Smooth muscle cell (in vitro differentiated cells): ENCODE measurements at regions not wholly inside any gene's neighbourhood (a gene's known extent, or its start where the extent isn't known, plus 50 kb on each side); places are given as distances from the start of the nearest gene placed in this dataset.

Experiments
- DNase-seq: peaks from one replicate; lab custom pipeline; 2025; ENCODE audit not compliant: unreplicated experiment; lab: John Stamatoyannopoulos, UW
- H2AFZ ChIP-seq: fragments of 200-600 bp; sonication (generic); 2 replicates; pipeline ENCODE4 v1.6.0; 2016; ENCODE audit warnings: antibody characterized with exemption, low read depth, mild to moderate bottlenecking
- H3F3A ChIP-seq: fragments of 200-600 bp; sonication (generic); 2 replicates; pipeline ENCODE4 v1.6.0; 2017; ENCODE audit warnings: antibody characterized with exemption, low read depth
- H3K27ac ChIP-seq: fragments of 200-600 bp; sonication (generic); 2 replicates; pipeline ENCODE4 v1.5.1; 2016; ENCODE audit warnings: low read depth, mild to moderate bottlenecking
- H3K27me3 ChIP-seq: fragments of 200-600 bp; sonication (generic); 2 replicates; pipeline ENCODE4 v1.6.1; 2016; ENCODE audit warnings: low read depth, mild to moderate bottlenecking
- H3K36me3 ChIP-seq: fragments of 200-600 bp; sonication (generic); 2 replicates; pipeline ENCODE4 v1.5.1; 2016; ENCODE audit warnings: low read depth
- H3K4me1 ChIP-seq: fragments of 200-600 bp; sonication (generic); 2 replicates; pipeline ENCODE4 v1.5.1; 2016; ENCODE audit warnings: low read depth
- H3K4me2 ChIP-seq: fragments of 200-600 bp; sonication (generic); 2 replicates; pipeline ENCODE4 v1.6.0; 2016; ENCODE audit warnings: mild to moderate bottlenecking
- H3K4me3 ChIP-seq: fragments of 200-600 bp; sonication (generic); 2 replicates; pipeline ENCODE4 v1.5.1; 2016; ENCODE audit warnings: mild to moderate bottlenecking
- H3K79me2 ChIP-seq: fragments of 200-600 bp; sonication (generic); 2 replicates; pipeline ENCODE4 v1.6.0; 2016; ENCODE audit warnings: low read depth, mild to moderate bottlenecking
- H3K9ac ChIP-seq: fragments of 200-600 bp; sonication (generic); 2 replicates; pipeline ENCODE4 v1.6.0; 2016; ENCODE audit warnings: low read depth
- H3K9me3 ChIP-seq: fragments of 200-600 bp; sonication (generic); replicated peaks from 2 replicates; pipeline ENCODE4 v1.5.1; 2016; ENCODE audit warnings: low read depth
- H4K20me1 ChIP-seq: fragments of 200-600 bp; sonication (generic); 2 replicates; pipeline ENCODE4 v1.6.0; 2016; ENCODE audit warnings: low read depth
- WGBS: methylation state at CpG from one replicate; pipeline ENCODE4 v1.1.7; 2016; ENCODE audit warnings: low lambda C conversion rate; 5-methylcytosine and 5-hydroxymethylcytosine counted together
- TF ChIP-seq, protein P1 (sequence below): fragments of 200-600 bp; sonication (generic); IDR thresholded peaks from 2 replicates; pipeline ENCODE4 v1.5.1; 2017; ENCODE audit warnings: borderline replicate concordance, mild to moderate bottlenecking, antibody characterized with exemption; ENCODE audit not compliant: insufficient read depth, poor library complexity, severe bottlenecking

DNA sequence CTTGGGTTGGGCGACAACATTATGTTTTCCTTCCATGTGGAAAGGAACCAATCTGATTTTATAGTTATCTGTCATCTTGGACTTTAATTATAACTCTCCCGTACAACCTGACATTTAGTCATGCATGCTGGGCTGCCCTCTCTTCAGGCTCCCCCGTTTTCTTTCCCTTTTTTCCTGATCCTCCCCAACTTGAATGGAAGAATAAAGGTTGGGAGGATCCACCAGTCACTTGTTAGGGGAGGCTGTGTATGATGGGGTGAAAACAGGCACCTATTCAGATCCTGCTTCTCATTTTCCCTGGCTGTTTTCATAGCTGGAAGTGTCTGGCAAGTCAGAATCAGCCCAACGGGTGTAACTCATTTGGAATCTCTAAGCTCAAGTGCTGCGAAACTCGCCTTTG, 267.2 kb upstream of the SALL1 start:
- TF ChIP-seq, protein P1, sequence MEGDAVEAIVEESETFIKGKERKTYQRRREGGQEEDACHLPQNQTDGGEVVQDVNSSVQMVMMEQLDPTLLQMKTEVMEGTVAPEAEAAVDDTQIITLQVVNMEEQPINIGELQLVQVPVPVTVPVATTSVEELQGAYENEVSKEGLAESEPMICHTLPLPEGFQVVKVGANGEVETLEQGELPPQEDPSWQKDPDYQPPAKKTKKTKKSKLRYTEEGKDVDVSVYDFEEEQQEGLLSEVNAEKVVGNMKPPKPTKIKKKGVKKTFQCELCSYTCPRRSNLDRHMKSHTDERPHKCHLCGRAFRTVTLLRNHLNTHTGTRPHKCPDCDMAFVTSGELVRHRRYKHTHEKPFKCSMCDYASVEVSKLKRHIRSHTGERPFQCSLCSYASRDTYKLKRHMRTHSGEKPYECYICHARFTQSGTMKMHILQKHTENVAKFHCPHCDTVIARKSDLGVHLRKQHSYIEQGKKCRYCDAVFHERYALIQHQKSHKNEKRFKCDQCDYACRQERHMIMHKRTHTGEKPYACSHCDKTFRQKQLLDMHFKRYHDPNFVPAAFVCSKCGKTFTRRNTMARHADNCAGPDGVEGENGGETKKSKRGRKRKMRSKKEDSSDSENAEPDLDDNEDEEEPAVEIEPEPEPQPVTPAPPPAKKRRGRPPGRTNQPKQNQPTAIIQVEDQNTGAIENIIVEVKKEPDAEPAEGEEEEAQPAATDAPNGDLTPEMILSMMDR = no peak
- 84% methylated on average over 6 of the region's 6 CpGs for WGBS
- Histone ChIP-seq H3K27me3 (peaks cover 8% of the 10 kb centered on the region), H3K79me2 (no peaks in the 10 kb centered on the region), H3K27ac (no peak overlapping the region), H4K20me1 (no peaks in the 10 kb centered on the region), H2AFZ (no peak overlapping the region), H3K9me3 (no peaks in the 10 kb centered on the region), H3K4me2 (no peak overlapping the region), H3K36me3 (no peaks in the 10 kb centered on the region), H3K9ac (no peak overlapping the region), H3F3A (no peaks in the 10 kb centered on the region), H3K4me1 (no peaks in the 10 kb centered on the region), H3K4me3 (no peak overlapping the region)
- DNase-seq = no peak

DNA sequence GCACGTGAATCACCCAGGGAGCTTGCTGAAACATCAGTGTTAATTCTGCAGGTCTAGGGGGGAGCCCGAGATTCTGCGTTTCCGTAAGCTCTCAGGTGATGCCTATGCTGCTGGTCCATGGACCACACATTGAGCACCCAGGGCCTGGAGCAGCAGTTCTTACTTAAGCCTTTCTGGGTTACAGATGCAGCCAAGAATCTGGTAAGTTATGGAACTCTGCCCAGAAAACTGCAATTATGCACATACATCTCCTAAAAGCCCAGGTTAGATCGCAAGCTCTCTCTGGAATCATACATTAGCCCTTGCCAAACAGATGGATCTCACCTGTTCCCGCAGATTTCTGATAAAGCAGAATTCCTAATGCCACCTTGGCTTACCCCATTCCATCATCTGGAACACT, 265.9 kb upstream of the SALL1 start:
- H3K4me3 ChIP-seq = no peak overlapping the region
- H3K27me3 ChIP-seq = peaks cover 8% of the 10 kb centered on the region
- no peaks in the 10 kb centered on the region for H3K4me1 ChIP-seq
- no peaks in the 10 kb centered on the region for H3K9me3 ChIP-seq
- H4K20me1 ChIP-seq = no peaks in the 10 kb centered on the region
- H3F3A ChIP-seq = no peaks in the 10 kb centered on the region
- DNase-seq = no peak
- no peak overlapping the region for H3K9ac ChIP-seq
- H3K4me2 ChIP-seq = no peak overlapping the region
- H3K79me2 ChIP-seq = no peaks in the 10 kb centered on the region
- H3K36me3 ChIP-seq = no peaks in the 10 kb centered on the region
- WGBS = 81% methylated on average over 6 of the region's 6 CpGs
- no peak overlapping the region for H3K27ac ChIP-seq
- TF ChIP-seq, protein P1 = no peak
- no peak overlapping the region for H2AFZ ChIP-seq

DNA sequence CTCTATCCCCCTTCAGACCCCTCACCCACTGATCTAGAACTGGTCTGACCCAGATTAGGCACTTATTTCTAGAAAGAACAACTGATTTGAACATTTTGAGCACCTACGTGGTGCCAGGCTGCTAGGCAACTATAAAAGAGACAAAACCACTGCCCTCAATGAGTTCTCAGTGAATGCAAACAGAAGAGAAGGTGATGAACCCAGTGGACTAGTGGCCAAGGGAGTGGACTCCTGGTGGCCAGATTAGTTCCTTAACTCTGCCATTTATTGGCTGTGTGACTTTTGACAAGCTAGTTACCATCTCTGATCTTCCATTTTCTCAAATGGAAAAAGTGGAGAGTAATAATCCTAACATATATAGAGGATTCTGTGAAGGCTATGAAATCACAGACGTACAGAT, 259.1 kb upstream of the SALL1 start:
- no peak overlapping the region for H3K27ac ChIP-seq
- H3K4me1 ChIP-seq = peaks cover 12% of the 10 kb centered on the region
- H4K20me1 ChIP-seq = no peaks in the 10 kb centered on the region
- no peaks in the 10 kb centered on the region for H3K27me3 ChIP-seq
- H3K36me3 ChIP-seq = no peaks in the 10 kb centered on the region
- no peaks in the 10 kb centered on the region for H3K79me2 ChIP-seq
- H3K4me2 ChIP-seq = no peak overlapping the region
- no peak for DNase-seq
- H3F3A ChIP-seq = no peaks in the 10 kb centered on the region
- no peak overlapping the region for H2AFZ ChIP-seq
- no peaks in the 10 kb centered on the region for H3K9me3 ChIP-seq
- TF ChIP-seq, protein P1 = no peak
- no peak overlapping the region for H3K4me3 ChIP-seq
- WGBS = 92% methylated on average over 2 of the region's 2 CpGs
- H3K9ac ChIP-seq = no peak overlapping the region

DNA sequence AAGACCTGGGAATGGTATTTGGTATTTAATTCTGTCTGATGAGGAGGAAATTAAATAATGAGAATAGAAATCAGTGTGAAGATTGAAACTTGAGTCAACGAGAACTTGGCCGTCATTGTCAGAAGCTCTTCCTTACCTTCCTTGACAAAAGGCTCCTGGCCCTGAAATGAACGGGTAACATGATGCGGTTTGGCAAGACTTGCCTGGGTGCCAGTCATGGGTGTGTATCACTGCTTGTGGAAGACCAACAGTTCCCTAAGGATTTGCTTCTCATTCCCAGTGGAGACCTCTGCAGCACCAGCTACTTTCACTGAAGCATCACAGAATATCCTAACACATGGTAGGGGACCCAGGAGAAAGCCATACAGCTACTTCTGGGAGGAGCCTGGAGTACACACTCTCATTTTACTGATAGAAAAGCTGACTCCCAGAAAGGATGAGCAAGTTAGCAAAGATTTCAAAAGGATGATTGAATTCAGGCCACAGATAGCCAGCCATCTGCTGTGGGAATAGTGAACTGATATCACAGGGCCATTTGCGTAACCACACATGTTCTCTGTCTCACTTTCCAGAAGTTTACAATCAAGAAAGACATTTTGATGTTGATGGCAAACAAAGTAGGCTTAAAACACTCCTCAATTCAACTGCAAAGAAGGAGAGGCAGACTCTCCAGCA, 258.1 kb upstream of the SALL1 start:
- H3K9ac ChIP-seq = no peak overlapping the region
- H3K36me3 ChIP-seq = no peaks in the 10 kb centered on the region
- no peaks in the 10 kb centered on the region for H3K79me2 ChIP-seq
- H3K9me3 ChIP-seq = no peaks in the 10 kb centered on the region
- H2AFZ ChIP-seq = no peak overlapping the region
- H3K4me2 ChIP-seq = no peak overlapping the region
- WGBS = 77% methylated on average over 5 of the region's 5 CpGs
- no peak for DNase-seq
- no peaks in the 10 kb centered on the region for H3F3A ChIP-seq
- H3K4me3 ChIP-seq = no peak overlapping the region
- peaks cover 12% of the 10 kb centered on the region for H3K4me1 ChIP-seq
- H4K20me1 ChIP-seq = no peaks in the 10 kb centered on the region
- TF ChIP-seq, protein P1 = no peak
- H3K27ac ChIP-seq = no peak overlapping the region
- no peaks in the 10 kb centered on the region for H3K27me3 ChIP-seq
